ENCODE measurements at regions not wholly inside any gene's neighbourhood (a gene's known extent, or its start where the extent isn't known, plus 50 kb on each side); places are given as distances from the start of the nearest gene placed in this dataset.

- H3K4me2 ChIP-seq (ENCODE audit: control insufficient read depth, insufficient read depth): no peak overlapping the region
- no peaks in the 10 kb centered on the region for H4K20me1 ChIP-seq (ENCODE audit: control insufficient read depth, insufficient read depth)
- ChIA-PET RAD21 (ENCODE audit: unreplicated experiment) (interaction anchor here (1.7 kb wide), 1 partner anchor 33 kb away, joined by 3 read pairs; no protein-coding TSS in a partner anchor), POLR2A (no interaction called here), CTCF (interaction anchor here (1.1 kb wide), 1 partner anchor 33 kb away, joined by 4 read pairs; no protein-coding TSS in a partner anchor), SMC1A (ENCODE audit: uncharacterized antibody, unreplicated experiment) (no interaction called here)
- WGBS (ENCODE audit: insufficient coverage, insufficient replicate concordance, low lambda C conversion rate, missing lambda C conversion rate): 15% methylated on average over 2 of the region's 2 CpGs
- H3K79me2 ChIP-seq (ENCODE audit: control insufficient read depth, insufficient read depth, low read length): no peaks in the 10 kb centered on the region
- no peak overlapping the region for H2AFZ ChIP-seq (ENCODE audit: control insufficient read depth, low read depth, low read length)
- H3K36me3 ChIP-seq (ENCODE audit: control insufficient read depth in 2 of 2, insufficient read depth in 2 of 2, low read length in 1 of 2): no peaks in the 10 kb centered on the region
- in situ Hi-C loops (cut with MboI) (no loop called here), intact Hi-C loops (cut with micrococcal nuclease; ENCODE audit: unreplicated experiment) (no loop called here)
- H3K27ac ChIP-seq (ENCODE audit: control insufficient read depth, insufficient read depth): no peak overlapping the region
- no peaks in the 10 kb centered on the region; a peak in 1 of 4 replicates for H3K27me3 ChIP-seq (replicated peaks in 1 of 2; ENCODE audit: control insufficient read depth in 2 of 2, insufficient read depth in 2 of 2, low read length in 1 of 2)
- no TSS peak for BruUV-seq (replicated peaks)
- H3K9ac ChIP-seq (ENCODE audit: control insufficient read depth, insufficient read depth, low read length): no peak overlapping the region
- FAIRE-seq (no peak), ATAC-seq (no peak), DNase-seq (ENCODE audit: low read depth, low spot score) (no peak)
- TF ChIP-seq GATAD2B (conservative IDR thresholded peaks at IDR 0.05; ENCODE audit: low read depth) (no peak), NFXL1 (IDR thresholded peaks at IDR 0.05; ENCODE audit: borderline replicate concordance) (no peak), ZNF622 (IDR thresholded peaks at IDR 0.05) (no peak), ETV6 (conservative IDR thresholded peaks at IDR 0.05 in 1 of 2, IDR thresholded peaks at IDR 0.05 in 1 of 2; ENCODE audit: borderline replicate concordance in 1 of 2, low read depth in 1 of 2) (no peak), ZSCAN29 (IDR thresholded peaks at IDR 0.05) (no peak), SUZ12 (IDR thresholded peaks at IDR 0.05; ENCODE audit: unreplicated experiment) (no peak), ZNF24 (IDR thresholded peaks at IDR 0.05) (no peak), NRF1 (conservative IDR thresholded peaks at IDR 0.05; ENCODE audit: low read depth, low read length) (no peak), IRF5 (IDR thresholded peaks at IDR 0.05; ENCODE audit: borderline replicate concordance) (no peak), PAX5 (IDR thresholded peaks at IDR 0.05; ENCODE audit: borderline replicate concordance, low read depth, low read length) (no peak), ZBED1 (IDR thresholded peaks at IDR 0.05; ENCODE audit: borderline replicate concordance) (no peak), POLR2AphosphoS2 (IDR thresholded peaks at IDR 0.05; ENCODE audit: low read depth, low read length) (no peak), PML (IDR thresholded peaks at IDR 0.05; ENCODE audit: low read length) (no peak)
- H3K4me1 ChIP-seq (ENCODE audit: control insufficient read depth, insufficient read depth, low read length): no peaks in the 10 kb centered on the region
- no peaks in the 10 kb centered on the region for H3K9me3 ChIP-seq (replicated peaks; ENCODE audit: control insufficient read depth, insufficient read depth, low read length)
- H3K4me3 ChIP-seq: no peak overlapping the region
Observed at GRCh38 chr2:18487106-18487913, 73.1 kb downstream of the RDH14 start.
